Breast epithelium (tissue), 3 donors: ENCODE measurements at regions not wholly inside any gene's neighbourhood (a gene's known extent, or its start where the extent isn't known, plus 50 kb on each side); places are given as distances from the start of the nearest gene placed in this dataset.

Experiments used
- CTCF ChIP-seq, 3 donors: fragments of 450-650 bp; IDR thresholded peaks; one replicate each; pipeline ENCODE4 v1.5.1; 2016 to 2017; ENCODE audit warnings: antibody characterized with exemption in 3 of 3, mild to moderate bottlenecking in 3 of 3, moderate library complexity in 3 of 3
- POLR2A ChIP-seq: fragments of 450-650 bp; IDR thresholded peaks from one replicate; pipeline ENCODE4 v1.6.1; 2016; ENCODE audit warnings: antibody characterized with exemption, mild to moderate bottlenecking, moderate library complexity

GRCh38 chr10:109358325-109358724 lies 565.0 kb downstream of the XPNPEP1 start:
- no peak for TF ChIP-seq CTCF (IDR thresholded peaks at IDR 0.05)
- no peak for TF ChIP-seq POLR2A
